GM18511 (cell line): ENCODE measurements at regions not wholly inside any gene's neighbourhood (a gene's known extent, or its start where the extent isn't known, plus 50 kb on each side); places are given as distances from the start of the nearest gene placed in this dataset.

Experiments
- ATAC-seq: cut with Tn5 transposase; IDR thresholded peaks from one replicate; pipeline ENCODE4 v1.9.1; 2021; ENCODE audit warnings: mild to moderate bottlenecking, moderate library complexity; ENCODE audit not compliant: unreplicated experiment

DNA sequence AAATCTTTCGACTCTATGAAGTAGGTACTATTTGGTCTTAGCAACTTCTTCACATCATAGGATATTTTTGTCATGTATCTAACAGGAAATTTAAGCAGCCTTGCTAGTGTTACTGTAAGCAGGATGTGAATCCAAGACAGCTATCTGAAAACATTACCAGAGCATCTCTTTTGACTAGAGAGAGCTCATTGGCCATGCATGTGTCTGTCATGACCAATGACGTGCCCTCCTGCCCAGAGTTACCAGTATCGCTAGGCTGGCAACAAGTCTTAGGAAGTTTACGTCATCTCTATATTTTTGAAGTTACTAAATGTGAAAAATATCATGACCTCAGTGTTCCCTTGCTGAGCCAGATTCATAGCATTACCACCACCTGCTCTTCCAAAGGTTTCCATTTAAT lies 130.9 kb upstream of the TP63 start:
- ATAC-seq, result no peak

DNA sequence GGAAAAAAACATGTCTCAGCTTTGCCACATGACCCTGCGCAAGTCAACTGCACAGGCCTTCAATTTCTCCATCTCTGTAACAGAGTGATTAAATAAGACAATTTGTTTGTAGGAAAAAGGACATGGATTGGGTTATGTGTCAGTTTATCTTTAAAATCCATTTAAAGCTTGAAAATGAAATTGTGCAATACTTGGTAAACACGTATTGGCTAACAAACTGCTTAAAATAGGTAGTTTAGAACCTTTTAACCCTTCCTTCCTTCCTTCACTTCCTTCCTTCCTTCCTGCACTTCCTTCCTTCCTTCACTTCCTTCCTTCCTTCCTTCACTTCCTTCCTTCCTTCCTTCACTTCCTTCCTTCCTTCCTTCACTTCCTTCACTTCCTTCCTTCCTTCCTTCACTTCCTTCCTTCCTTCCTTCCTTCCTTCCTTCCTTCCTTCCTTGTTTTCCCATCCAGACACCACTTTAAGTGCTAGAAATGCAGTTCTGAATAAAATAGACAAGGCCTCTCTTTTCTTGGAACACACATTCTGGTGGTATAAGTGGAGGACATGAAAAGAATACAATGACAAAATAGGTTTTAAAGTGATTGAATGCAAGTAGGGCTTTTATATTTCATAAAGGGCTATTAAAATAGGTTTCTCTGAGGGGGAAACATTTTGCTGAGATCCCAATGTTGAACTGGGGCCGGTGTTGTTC lies 130.2 kb upstream of the TP63 start:
- no peak for ATAC-seq

DNA sequence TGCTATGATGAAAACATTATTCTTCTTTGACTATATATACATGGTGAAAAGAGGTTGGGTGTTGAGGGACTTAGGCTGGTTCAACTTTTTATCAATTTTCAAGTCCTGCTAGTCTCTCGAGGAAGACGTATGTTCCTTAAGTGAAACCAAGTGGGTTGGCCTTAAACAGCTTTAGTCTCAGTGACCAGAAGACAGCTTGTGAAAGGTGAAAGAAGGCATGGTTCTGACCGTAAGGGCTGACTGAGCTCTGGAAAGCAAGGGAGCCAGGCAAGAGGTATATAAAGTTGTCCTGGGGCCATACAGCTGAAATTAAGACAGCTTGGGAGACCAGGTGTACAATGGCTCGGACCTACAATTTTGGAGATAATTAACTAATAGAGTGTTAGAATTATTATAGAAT lies 128.9 kb upstream of the TP63 start:
- no peak for ATAC-seq

DNA sequence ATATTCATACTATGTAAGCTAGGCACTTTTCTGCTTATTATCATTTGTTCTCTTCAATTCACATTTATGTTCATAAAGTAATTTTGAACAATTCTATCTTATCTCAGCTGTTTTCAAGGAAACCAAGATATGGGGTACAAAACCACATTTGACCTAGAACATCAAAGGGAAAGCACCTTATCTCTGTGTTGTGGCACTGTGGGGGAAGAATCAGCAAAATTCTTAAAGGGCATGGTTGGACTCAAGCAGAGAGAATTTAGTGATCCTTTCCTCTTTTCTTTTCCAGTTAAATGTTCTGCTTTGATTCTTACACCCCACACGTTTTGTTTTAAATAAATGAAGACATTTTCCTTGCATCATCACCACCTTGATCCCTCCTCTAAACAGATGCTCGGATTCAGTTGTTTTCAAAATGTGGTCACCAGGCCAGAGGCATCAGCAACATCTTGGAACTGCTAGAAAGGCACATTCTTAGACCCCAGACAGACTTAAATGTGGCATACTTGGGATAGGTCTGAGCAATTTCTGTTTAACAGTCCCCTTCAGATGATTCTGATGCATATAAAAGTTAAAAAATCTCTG lies 128.4 kb upstream of the TP63 start:
- ATAC-seq, result no peak

DNA sequence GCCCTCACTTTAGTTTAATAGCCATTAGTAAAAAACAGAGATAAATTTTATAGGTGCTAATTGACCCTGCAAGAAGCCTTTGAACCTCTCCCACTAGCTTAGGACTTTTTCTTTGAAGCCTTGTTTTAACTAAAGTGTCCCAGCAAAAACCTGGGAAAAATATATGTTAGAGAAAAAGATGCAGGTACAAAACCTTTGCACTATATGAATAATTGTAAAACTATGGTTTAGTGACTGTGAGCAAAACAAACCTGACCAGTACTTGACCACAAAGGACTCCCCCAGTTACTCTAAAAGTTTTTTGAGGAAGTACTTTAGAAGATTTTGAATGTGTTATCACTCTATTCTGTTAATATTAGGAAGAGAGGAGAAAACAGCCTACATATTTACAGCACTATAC lies 123.3 kb upstream of the TP63 start:
- ATAC-seq, result peak; percentile 71

DNA sequence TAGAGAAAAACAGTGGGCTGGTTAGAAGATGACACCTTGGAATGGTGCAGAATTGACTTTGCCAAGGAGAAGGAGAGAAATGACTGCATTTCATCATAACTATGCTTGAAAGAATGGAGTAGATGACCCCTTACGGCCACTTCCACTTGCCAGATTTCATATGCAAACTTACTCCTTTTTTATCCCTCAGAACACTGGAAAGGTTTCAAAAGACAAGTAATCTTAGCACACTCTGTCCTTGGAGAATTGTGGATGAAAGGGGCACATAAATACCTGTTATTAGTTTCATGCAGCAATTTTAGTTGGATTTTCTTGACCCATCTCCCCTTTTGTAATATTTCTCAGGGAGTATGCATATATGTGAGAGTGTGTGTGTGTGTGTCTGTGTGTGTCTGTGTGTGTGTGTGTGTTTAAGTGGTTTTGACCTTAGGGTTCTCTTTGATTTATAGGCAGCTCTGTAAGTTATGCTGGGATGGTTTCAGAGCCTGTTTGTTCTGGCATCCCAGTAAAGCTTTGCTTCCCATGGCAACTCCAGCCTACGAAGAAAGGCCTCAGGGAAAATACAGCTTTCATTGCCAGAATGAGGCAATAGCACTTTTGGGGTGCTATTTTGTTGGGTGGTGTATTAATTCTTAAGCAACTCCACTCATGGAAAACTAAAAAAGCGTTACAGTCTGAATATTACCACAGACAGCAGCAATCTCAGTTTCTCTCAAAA lies 122.2 kb upstream of the TP63 start:
- ATAC-seq, result no peak

DNA sequence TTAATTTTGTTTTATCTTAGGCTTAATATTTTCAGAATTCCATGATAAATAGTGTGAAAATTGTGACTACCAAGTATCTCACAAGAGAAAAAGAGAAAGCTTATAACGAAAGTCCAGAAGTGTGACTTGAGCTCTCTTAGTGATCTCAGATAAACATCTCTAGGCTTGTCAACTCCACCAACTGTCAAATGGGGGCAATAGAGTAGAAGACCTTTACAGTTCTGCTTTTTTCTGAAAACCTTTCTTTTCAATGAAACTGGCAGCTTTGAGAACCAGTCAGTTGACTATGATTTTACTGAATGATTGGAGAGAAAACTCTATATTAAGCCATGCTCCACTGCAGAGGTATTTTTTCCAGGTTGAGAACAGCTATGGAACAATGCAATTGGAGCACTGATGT lies 119.2 kb upstream of the TP63 start:
- peak; percentile 75 for ATAC-seq

DNA sequence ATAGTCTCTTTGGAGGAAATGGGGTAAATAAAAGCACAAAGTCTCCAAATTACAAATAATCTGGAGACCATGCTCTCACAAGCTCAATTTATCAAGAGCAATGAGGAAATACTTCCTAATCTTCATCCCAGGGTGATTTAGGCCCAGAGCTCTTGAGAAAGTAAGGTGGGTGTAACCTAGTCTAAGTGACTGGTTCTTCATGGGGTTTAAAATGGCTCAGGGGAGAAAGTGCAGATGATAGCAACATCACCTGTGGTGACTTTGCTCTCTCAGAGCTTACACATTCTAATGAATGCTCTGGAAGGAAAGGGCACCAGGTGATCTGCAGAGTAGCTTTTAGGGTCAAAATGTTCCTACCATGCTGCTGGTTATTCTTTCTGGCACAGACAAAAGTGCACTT lies 118.4 kb upstream of the TP63 start:
- no peak for ATAC-seq

DNA sequence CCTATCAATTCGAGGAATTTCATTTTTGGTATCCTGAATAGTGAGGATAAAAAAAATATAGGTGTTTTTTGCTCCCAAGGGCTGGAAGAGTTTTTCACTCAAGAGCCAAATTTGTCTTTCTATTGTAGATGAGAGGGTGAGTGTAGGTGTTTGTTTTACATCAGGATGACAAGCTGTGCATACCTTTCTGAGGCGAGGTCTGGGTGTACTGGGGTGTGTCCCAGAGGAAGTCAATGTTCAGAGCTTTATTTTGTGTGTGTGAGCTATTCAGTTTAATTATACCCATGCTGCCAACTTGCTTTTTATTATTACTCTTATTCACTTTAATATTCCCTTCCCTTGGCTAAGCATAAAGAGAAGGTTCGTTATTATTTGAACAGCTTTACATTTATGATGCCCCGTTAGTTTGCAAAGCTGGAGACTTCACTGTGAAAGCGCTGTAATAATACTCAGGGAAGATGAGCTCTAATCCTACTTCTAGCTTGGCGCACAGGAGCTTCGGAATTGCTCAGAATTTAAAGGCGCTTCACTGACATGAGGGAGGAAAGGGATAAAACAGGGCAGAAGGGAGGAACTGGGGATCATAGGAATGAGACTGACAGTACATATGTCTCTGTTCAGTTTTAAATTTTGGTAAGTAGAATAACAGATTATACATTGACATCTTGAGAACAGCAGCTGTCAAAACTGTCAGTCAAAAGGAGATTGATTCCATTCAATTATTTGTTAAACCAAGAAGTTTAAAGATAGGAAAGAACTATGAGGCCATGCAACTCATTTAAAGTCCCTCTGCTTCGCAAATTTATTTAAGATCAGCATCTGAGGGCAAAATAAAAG lies 117.7 kb upstream of the TP63 start:
- ATAC-seq, result no peak

DNA sequence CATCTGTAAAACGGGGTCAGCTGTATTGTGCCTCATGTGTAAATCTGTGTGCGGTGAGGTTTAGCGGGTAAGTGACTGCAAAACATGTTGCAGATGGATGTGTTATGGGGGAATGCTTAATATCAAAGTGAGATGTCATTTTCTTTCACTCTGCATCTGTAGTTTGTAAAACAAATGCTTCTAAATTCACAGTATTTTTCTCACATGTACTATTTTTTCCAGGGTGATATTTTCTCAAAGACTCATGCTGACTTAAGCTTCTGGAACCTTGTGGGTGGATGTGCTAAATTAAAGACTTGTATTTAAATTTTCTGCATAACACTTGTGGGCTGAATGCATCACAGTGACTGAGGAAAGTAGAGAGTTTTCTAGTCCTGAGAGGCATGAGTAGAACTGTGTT lies 115.2 kb upstream of the TP63 start:
- no peak for ATAC-seq

DNA sequence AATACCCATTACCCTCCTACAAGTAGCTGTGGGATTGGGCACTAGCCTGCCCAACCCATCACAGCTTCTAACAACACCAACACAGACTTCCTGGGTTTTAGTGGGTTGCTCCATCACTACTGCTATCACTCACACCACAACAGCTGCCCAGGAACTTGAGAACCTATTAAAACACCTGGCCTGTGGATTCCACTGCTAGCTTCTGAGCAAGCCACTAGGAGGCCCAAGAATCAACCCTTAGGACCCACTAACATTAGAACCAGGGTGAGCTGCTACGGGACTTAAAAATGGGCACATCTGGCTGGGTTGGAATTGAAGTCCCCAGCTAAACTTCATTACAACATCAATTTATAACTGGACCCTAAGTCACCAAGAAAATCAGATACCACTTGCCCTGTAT lies 113.2 kb upstream of the TP63 start:
- no peak for ATAC-seq

DNA sequence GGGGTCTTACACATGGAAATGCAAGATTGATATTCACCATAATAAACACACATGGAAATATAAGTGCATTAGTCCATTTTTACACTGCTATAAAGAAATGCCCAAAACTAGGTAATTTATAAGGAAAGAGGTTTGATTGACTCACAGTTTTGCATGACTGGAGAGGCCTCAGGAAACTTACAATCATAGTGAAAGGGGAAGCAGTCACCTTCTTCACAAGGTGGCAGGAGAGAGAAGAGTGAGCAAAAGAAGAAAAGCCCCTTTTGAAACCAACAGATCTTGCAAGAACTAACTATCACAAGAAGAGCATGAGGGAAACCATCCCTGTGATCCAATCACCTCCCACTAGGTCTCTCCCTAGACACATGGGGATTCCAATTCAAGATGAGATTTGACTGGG lies 111.7 kb upstream of the TP63 start:
- ATAC-seq, result no peak

DNA sequence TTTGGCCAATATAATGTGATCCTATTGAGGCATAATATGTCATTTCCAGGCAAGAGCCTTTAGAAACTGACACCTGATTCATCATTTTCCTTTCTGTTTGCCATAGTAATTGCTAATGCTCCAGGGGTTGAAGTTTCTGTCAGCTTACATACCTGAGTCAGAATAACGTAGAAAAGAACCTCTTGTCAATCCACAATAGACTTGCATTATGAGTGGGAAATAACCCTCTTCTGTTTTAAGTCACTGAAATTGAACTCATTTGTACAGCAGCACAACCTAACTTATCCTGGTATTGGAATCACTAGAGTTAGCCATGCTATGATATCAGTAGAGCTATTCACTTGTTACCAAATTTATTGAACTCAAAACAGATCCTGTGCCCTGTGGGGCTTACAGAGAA lies 101.7 kb upstream of the TP63 start:
- peak; percentile 75 for ATAC-seq

DNA sequence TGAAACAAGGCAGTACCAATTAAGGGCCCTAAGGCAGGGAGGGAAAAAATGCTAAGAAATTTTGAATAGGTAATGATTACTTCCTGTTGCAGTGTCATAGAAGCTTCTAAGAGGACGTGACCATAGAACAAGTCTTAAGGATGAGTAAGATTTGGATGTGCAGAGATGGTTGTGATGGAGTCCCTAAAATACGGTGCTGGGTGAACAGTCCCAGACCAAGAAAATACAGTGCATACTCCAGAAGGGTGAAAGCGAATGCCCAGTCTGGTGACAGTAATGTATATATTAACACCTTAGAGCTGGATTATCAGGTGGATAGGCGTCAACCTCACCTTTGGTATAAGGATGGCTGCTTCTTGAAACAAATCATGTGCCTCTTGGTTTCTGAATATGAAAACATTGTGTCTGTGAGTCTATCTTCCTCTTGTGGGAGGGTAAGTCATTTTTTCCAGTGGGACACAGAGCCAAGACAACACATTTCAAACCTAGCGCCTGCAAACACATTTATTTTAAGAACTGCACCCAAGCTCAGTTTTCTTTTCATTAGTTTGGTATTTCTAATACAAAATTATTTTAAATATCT lies 101.2 kb upstream of the TP63 start:
- peak; percentile 62 for ATAC-seq

DNA sequence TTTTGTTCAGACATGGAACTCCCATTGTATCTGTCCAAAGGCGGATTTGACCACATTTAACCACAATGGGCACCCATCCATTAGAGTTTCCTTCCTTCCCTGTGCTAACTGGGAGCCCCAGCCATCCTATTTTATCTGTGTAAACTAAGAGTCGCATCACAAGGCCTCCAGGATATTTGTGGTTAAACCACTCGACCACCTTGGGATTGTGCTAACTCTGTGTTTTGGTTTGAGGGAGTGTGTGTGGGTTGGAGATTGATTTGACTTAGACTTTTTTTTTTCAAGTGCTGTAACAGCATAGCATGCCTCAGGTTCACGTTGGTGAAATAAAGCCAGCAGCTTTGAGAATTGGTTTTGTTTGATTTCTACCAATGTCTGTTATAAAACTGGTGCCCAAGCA lies 100.4 kb upstream of the TP63 start:
- ATAC-seq, result no peak

DNA sequence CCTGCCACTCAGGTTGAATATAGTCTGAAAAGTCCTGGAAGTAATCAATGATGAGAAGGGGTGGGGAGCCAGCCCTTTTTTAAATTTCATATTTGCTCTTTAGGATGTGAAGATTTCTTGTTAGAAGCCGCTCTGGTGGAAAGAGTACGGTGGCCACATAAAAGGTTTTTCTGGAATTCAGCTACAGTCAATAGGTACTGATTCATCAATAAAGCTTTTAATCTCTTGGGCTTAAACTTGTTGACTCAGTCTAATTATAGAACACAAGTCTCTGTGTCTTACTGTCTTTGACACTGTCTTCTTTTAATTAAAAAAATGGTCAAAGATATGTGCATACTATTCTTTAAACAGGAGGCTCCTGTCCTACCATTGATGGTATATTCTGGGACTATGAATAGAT lies 99.9 kb upstream of the TP63 start:
- ATAC-seq, result no peak

DNA sequence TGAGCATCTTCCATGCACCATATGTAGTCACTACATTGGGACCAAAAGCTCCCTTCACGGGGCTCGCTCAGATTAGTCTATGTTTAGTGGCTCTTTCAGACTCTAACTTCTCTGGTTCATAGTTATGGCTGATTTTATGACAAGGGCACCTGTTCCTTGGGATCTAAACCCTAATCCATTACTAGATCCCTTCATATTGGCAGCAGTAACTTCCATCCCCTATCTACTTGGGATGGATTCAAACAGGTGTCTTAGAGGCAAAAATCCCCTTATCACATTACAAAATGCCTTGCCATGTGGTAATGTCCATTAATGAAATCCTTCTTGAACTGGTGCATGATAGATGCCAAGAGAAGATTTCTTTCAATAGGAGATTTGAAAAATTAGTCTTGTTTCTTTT lies 96.7 kb upstream of the TP63 start:
- no peak for ATAC-seq

DNA sequence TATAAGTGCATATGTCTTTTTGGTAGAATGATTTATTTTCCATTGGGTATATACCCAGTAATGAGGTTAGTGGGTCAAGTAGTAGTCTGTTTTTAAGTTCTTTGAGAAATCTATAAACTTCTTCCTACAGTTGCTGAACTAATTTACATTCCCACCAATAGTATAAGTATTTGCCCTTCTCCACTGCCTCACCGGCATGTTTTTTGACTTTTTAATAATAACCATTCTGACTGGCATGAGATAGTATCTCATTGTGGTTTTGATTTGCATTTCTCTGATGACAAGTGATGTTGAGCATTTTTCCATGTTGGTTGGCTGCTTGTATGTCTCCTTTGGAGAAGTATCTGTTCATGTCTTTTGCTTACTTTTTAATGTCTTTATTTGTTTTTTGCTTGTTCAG lies 94.1 kb upstream of the TP63 start:
- no peak for ATAC-seq

DNA sequence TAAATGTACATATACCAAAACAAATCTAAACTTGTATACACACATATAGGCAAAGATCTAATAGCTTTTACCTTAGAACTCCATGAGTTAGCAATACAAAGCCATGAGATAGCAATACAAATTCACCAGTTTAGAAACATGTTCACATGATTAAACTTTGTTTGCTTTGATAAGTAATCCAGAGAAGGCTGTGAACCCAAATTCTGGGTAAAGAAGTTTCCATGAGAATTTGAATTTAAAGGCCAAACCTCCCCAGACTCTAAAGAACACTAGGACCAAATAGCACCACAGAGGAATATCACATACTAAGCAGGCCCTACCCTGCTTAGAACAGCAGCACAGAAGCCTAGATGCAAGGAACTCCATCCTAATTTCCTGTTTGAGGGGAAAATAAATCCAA lies 83.7 kb upstream of the TP63 start:
- no peak for ATAC-seq

DNA sequence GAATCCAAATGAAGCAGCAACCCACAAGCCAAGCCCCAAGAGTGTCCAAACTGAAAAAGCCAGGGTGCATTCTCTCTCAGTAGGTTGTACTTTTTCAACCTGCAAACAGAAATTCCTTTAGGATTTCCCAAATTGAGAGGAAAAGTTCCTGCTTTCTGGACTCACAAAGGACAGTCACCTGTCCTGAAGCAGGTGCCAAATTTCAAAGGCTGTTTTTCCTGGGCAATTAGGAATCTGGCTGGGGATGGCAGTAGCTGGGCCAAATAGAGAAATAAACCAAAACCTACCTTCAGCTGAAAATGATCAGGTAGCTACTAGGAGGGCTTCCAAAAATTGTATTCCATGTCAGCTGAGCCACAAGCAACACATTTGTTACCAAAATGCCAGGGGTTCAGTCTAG lies 83.1 kb upstream of the TP63 start:
- ATAC-seq, result no peak

DNA sequence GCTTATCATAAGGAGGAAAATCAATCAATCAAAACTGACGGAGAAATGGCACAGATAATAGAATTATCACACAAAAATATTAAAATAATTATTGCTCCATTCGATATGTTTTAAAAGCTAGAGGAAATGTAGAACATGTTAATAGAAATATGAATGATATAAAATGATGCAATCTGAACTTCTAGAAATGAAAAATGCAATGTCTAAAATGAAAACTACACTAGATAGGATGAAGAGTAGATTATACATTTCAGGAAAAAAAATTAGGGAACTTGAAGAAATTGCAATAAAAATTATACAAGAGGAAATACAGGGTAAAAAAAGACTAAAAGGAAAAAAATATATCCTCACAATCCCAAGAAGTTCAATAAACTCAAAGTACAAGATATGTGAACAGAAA lies 80.2 kb upstream of the TP63 start:
- no peak for ATAC-seq
